ENCODE measurements at regions not wholly inside any gene's neighbourhood (a gene's known extent, or its start where the extent isn't known, plus 50 kb on each side); places are given as distances from the start of the nearest gene placed in this dataset.
"Not testable (repeated sequence)": the region's sequence is repeated elsewhere in the genome, so short reads cannot be mapped to it uniquely, and the experiment has no call there.

GRCh38 chr6:16999491-17000436 is 102.1 kb upstream of the STMND1 start:
- TF ChIP-seq CTCF (IDR thresholded peaks at IDR 0.05; ENCODE audit: borderline replicate concordance, insufficient read depth, low read depth, low read length): no peak
- no peak overlapping the region for H3K4me3 ChIP-seq (ENCODE audit: low read depth, low read length)

GRCh38 chr6:16998461-16998860 is 103.4 kb upstream of the STMND1 start:
- no peak overlapping the region for H3K4me3 ChIP-seq (ENCODE audit: low read depth, low read length)
- TF ChIP-seq CTCF (IDR thresholded peaks at IDR 0.05; ENCODE audit: borderline replicate concordance, insufficient read depth, low read depth, low read length): no peak

GRCh38 chr6:16995511-16996250 is 106.2 kb upstream of the STMND1 start:
- H3K4me3 ChIP-seq (ENCODE audit: low read depth, low read length): no peak overlapping the region
- no peak for TF ChIP-seq CTCF (IDR thresholded peaks at IDR 0.05; ENCODE audit: borderline replicate concordance, insufficient read depth, low read depth, low read length)

- no peak overlapping the region for H3K4me3 ChIP-seq (ENCODE audit: low read depth, low read length)
Measured at GRCh38 chr6:16993396-16993795, 108.5 kb upstream of the STMND1 start.

GRCh38 chr6:16991981-16992629 is 109.7 kb upstream of the STMND1 start:
- no peak for TF ChIP-seq CTCF (IDR thresholded peaks at IDR 0.05; ENCODE audit: borderline replicate concordance, insufficient read depth, low read depth, low read length)
- no peak overlapping the region for H3K4me3 ChIP-seq (ENCODE audit: low read depth, low read length)

More at GRCh38 chr6:16993396-16993795, 108.5 kb upstream of the STMND1 start:
- TF ChIP-seq CTCF (IDR thresholded peaks at IDR 0.05; ENCODE audit: borderline replicate concordance, insufficient read depth, low read depth, low read length): no peak

GRCh38 chr6:16989976-16990375 is 111.9 kb upstream of the STMND1 start:
- not testable (repeated sequence) for H3K4me3 ChIP-seq (ENCODE audit: low read depth, low read length)

GRCh38 chr6:16989382-16989781 is 112.5 kb upstream of the STMND1 start:
- TF ChIP-seq CTCF (IDR thresholded peaks at IDR 0.05; ENCODE audit: borderline replicate concordance, insufficient read depth, low read depth, low read length): no peak
- H3K4me3 ChIP-seq (ENCODE audit: low read depth, low read length): no peak overlapping the region

Data from GM12875 (cell line).